ENCODE measurements at regions not wholly inside any gene's neighbourhood (a gene's known extent, or its start where the extent isn't known, plus 50 kb on each side); places are given as distances from the start of the nearest gene placed in this dataset.

- TF ChIP-seq NFIC (IDR thresholded peaks at IDR 0.05): no peak
- no peak for TF ChIP-seq TAF1 (IDR thresholded peaks at IDR 0.05; ENCODE audit: low read depth)
- TF ChIP-seq YY1 (IDR thresholded peaks at IDR 0.05; ENCODE audit: low read depth): no peak
- no peak for TF ChIP-seq EGR1 (IDR thresholded peaks at IDR 0.05)
- no peak for TF ChIP-seq FOXM1 (IDR thresholded peaks at IDR 0.05; ENCODE audit: borderline replicate concordance, low read depth)
- no peak for TF ChIP-seq CEBPB (IDR thresholded peaks at IDR 0.05)
- no peak for TF ChIP-seq TCF12 (IDR thresholded peaks at IDR 0.05; ENCODE audit: low read depth)
- no peak for TF ChIP-seq RAD21 (IDR thresholded peaks at IDR 0.05; ENCODE audit: low read depth)
- no peak for TF ChIP-seq REST (IDR thresholded peaks at IDR 0.05; ENCODE audit: low read depth)
- TF ChIP-seq USF1 (IDR thresholded peaks at IDR 0.05): no peak
- no peak for TF ChIP-seq EP300 (IDR thresholded peaks at IDR 0.05; ENCODE audit: borderline replicate concordance)
- no peak for TF ChIP-seq MAX (IDR thresholded peaks at IDR 0.05)
- no peak for TF ChIP-seq TEAD4 (IDR thresholded peaks at IDR 0.05)
- TF ChIP-seq CREB1 (IDR thresholded peaks at IDR 0.05; ENCODE audit: low read depth): no peak
Observed at GRCh38 chr6:93828553-93828952, 409.2 kb upstream of the EPHA7 start.
